ENCODE measurements at regions not wholly inside any gene's neighbourhood (a gene's known extent, or its start where the extent isn't known, plus 50 kb on each side); places are given as distances from the start of the nearest gene placed in this dataset.
"Not testable (repeated sequence)": the region's sequence is repeated elsewhere in the genome, so short reads cannot be mapped to it uniquely, and the experiment has no call there.

DNA sequence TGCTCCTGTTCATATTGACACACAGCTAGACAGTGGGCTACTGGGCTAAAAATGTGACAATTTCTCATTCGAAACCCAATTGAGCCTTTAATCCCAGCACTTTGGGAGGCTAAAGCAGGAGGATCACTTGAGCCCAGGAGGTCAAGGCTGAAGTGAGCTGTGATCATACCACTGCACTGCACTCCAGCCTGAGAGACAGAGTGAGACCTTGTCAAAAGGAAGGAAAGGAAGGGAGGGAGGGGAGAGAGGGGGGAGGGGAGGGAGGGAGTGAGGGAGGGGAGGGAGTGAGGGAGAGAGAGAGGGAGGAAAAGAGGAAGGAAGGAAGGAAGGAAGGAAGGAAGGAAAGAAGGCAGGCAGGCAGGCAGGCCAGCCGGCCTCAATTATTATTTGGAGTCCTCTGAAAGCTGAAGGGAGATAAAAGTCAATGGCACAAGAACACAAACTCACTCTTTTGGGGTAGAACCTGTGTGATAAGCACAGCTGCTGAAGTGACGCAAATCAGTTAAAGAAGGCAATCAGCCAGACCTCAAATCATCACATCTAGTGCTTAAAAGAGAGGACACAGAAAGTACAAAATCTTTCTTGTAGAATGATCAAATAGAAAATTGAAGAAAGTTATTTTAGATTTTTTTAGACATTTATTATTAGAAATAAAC, 98.1 kb downstream of the CCDC71L start:
- DNase-seq (ENCODE audit: low spot score) = no peak

DNA sequence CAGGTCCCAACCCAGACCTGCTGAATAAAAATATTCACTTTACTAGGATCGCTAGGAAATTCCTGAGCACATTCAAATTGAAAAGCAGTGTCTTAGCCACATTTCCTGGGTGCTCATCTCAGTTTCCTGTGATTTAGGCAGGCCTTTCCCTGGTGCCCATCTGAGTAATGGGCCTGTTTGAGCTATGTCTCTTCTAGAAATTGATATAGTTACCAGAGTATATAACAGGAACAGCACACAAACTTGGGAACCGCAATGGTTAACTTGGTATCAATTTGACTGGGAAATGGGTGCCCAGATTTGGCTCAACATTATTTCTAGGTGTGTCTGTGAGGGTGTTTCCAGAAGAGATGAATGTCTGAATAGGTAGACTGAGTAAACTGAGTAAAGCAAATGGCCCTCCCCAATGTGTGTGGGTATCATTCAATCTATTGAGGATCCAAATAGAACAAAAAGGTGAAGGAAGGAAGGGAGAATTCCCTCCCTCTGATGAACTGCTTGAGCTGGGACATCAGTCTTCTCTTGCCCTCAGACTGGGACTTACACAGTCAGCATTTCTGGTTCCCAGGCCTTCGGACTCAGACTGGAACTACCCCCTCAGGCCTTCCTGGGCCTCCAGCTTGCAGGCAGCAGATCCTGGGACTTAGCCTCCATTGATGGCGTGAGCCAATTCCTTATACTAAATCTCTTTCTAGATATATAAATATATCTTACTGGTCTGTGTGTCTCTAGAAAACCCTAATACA, 99.1 kb downstream of the CCDC71L start:
- no peak for DNase-seq (ENCODE audit: low spot score)

DNA sequence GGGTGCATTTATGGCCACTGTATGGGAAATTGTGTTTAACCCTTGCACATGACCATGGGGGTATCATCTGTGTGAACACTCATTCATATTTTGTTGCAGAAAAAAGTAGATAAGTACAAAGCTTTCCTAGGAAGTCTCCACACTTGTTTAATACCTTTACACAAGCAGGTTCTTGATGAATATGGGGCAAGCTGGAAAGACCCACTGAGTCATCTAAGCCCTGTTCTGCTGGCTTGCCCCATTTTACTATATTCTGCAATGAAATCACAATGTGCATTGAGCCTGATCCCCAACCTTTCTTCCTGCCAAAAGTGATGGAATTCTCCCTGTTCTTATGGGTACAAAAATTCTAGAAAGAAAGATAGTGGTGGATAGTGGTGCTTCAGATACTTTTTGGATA, 99.8 kb downstream of the CCDC71L start:
- no peak for DNase-seq (ENCODE audit: low spot score)

DNA sequence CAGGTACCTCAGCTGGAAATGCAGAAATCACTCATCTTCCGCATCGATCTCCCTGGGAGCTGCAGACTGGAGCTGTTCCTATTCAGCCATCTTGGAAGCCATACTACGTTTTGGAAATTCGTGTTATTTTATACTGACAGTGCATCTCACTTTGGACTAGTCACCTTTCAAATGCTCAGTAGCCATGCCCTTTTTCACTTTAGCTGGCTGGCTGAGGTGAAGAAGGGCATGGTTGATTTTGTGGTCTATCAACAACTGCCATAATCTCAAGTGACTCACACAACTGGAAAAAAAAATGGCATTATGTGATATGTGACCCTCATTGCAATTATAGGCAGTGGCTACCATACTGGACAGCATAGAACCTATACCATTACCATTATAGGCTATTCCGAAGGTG, 100.5 kb downstream of the CCDC71L start:
- DNase-seq (ENCODE audit: low spot score) = no peak

DNA sequence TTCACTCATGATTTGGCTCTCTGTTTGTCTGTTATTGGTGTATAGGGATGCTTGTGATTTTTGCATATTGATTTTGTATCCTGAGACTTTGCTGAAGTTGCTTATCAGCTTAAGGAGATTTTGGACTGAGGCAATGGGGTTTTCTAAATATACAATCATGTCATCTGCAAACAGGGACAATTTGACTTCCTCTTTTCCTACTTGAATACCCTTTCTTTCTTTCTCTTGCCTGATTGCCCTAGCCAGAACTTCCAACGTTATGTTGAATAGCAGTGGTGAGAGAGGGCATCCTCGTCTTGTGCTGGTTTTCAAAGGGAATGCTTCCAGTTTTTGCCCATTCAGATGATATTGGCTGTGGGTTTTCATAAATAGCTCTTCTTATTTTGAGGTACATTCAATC, 104.7 kb downstream of the CCDC71L start:
- DNase-seq (ENCODE audit: low spot score) = not testable (repeated sequence)

DNA sequence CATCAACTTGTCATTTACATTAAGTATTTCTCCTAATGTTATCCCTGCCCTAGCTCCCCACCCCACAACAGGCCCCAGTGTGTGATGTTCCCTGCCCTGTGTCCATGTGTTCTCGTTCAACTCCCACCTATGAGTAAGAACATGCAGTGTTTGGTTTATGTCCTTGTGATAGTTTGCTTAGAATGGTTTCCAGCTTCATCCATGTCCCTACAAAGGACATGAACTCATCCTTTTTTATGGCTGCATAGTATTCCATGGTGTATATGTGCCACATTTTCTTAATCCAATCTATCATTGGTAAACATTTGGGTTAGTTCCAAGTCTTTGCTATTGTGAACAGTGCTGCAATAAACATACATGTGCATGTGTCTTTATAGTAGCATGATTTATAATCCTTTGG, 106.3 kb downstream of the CCDC71L start:
- DNase-seq (ENCODE audit: low spot score) = not testable (repeated sequence)

DNA sequence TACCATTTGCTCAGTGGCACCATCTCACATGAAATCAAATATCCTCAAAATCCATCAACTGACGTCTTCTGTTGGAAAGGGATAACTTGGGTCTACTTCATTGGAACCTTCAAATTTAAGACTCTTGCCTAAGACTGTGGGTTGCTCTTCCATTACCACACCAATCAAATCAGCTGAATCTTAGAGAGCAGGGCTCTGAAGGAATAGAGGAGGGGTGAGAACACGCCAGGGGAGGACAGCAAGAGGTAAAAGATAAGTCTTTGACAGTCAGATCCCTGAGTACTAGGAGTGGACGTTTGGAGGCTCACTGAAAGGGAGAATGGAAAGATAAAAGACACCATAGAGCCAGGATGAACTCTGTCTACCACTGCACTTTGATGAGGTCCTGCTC, 107.5 kb downstream of the CCDC71L start:
- no peak for DNase-seq (ENCODE audit: low spot score)

DNA sequence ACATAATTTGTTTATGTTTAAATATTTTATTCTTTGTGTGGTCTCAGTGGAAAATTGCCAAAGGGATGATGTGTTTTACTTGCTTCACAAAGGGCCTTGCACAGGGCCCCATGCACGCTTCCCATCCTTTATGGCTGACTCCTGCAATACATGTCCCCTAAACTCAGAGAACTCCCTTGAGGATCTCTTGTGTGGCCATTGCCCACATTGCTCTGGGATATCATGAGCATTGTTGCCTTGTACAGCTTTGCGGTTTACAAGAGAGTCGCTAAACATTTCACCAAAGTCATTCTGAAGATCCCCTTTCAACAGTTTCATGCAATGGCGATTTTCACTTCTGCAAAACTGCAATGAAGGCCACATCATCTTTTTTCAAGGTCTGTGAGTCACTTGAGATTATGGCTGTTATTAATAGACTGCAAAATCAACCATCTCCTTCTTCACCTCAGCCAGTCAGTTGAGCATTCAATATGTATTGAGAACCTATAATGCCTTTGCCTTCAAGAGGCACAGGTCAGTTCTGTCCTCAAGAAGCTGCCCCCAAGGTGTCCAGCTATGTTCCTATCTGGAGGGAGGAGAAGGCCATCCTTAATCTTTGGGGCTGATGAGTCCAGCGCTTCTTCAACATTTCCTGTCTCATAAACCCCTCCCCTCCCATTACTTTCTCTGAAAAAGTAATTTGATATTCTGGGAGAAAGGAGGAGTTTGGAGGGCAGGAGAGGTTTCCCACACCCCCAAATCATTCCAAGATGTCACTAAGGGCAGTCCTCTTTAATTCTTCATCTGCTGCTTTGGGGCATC, 108.1 kb downstream of the CCDC71L start:
- DNase-seq (ENCODE audit: low spot score) = no peak

DNA sequence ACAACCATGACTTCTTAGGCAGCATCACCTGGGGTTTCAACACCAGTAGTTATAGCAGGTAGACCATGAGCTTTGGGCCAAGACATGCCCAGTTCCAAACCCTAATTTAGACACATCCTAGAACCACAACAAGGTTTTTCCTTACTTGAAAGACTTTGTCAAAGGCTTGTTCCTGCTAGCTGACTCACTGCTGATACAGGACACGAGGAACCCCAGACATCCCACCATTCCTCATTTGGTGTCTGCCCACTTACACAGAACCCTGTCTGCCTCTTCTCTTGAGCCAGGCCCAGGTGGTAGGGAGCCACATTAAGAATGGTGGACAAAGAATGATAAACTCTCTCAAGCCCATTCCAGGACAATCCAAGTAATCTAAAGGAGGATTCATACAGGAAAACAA, 109.0 kb downstream of the CCDC71L start:
- DNase-seq (ENCODE audit: low spot score) = no peak

DNA sequence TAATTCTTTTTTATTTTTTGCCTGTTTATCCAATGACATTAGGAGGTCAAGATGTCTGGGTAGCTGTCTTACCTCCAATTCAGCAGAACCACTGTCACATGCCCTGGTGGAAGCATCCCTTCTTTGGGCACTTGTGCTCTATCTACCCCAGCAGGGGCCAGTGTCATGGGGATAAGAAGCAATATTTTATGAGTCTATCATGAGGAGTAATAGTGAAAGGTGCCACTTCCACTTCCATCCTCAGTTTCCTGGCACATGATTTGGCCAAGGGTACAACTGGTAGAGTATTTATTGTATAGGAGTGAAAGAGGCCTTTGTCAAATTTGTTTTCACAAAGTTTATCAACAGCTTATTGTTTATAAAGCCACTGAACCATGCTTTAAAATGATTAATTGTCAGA, 112.5 kb downstream of the CCDC71L start:
- no peak for DNase-seq (ENCODE audit: low spot score)

DNA sequence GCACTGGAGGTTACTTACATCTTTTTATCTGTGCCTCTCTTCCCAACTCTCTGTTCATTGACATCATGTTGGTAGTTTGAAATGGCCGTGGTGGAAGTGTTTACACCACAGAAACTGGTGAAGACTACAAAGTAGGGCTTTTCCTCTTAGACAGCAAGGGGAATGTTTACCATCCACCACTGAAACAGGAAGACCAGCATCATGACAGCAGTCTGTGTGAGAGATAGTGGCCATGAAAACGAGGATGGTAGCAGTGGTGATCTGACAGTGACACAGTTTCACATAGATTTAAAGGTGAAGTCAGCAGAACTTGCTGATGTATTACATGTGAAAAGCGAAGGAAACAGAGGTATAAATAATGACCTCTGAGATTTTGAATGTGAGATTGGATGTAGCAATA, 115.7 kb downstream of the CCDC71L start:
- DNase-seq (ENCODE audit: low spot score) = no peak

DNA sequence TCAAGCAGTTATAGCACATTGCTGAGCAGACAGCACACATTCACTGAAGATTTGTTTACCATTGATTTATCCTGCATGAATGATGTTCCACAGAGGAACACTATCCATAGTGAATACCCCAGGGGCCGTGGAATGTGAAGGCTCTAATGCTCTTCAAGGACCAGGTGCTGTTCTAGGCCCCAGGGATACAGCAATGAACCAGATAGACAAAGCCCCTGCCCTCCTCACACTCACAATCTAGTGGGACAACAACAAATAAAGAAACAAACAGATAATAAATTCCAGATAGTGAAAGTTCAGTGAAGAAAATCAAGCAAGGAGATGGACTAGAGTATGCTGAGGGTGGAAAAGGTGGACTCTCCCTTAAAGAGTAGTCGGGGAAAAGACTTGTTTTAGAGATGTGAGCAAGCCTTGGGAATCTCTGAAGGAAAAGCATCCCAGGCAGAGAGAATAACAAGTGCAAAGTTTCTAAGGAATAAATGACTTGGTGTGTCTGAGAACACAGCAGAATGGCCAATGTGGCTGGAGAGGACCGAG, 117.7 kb downstream of the CCDC71L start:
- DNase-seq (ENCODE audit: low spot score) = no peak

DNA sequence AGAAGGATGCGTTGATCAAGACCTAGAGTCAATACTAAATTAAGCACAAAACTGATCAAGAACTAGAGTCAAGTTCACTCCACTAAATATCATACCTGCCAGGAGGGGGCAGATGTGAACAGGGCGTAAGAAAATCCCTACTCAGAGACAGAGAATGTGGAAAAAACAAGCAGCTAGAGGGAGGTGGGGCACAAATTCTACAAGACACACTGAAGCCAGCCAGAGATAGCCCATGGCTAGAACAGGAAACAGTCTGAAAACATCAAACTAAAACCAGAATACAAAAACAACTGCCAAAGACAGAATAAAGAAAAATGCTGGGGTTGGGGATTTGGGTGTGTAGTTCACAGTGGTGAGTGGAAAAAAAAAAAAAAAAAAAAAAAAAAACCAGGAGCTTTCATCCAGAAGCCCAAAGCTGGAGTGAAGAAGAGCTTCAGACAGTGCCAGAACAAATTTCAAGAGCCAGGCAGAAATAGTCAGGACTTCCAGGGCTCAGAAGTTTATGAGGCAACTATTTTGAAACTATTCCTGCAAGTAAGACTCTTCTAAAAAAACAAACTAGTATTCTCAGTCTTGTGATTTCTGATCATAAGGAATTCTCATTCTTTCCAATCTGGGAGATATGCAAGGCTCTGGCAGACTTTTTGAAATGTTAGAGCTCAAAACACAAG, 118.3 kb downstream of the CCDC71L start:
- DNase-seq (ENCODE audit: low spot score) = peak; percentile 79

DNA sequence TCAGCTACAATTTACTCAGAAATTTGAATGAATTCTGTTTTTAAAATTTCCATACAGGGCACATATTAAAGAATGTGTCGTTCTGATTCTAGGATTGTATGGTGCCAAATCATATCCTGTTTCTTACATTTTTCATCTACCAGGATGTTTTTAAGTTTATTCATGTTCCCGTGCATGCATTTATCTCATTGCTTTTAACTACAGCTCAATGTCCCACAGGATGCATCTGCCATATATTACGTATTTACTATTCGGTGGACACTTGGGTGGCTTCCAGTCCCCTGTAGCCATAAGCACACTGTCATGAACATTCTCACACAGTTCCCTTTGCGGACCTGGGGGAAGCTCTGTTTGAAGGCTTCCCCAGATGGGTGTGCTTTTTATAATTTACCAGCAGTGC, 122.3 kb downstream of the CCDC71L start:
- DNase-seq (ENCODE audit: low spot score) = no peak

DNA sequence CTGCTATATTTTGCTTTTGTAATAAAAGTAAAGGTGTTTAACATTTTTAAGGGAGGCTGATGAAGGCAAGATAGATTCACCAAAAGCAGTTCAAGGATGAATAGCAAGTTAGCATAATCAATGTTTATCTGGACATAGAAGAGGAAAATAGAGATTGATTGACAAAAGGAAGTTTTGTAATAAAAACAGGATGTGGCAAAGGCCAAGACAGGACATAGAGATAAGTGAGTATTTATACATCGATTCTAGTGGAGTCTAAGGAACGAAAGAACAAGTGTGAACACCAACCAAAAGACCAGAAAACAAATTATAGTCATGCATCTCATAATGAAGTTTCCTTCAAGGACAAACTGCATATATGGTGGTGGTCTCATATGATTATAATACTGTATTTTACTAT, 123.8 kb downstream of the CCDC71L start:
- no peak for DNase-seq (ENCODE audit: low spot score)

DNA sequence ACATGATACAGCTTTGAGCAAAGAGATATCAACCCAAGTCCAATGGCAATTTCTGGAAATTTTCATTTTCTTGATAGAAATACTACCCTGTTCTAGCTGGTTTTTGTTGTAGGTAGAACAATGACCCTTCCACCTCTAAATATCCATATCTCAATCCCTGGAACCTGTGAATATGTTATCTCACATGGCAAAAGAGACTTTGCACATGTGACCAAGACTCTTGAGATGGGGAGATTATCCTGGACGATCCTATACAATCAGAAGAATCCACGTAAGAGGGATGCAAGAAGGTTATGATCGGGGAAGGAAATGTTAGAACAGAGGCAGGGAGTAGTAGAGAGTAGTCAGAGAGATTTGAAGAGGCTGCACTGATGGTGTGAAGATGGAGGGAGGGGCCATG, 124.9 kb downstream of the CCDC71L start:
- DNase-seq (ENCODE audit: low spot score) = no peak

DNA sequence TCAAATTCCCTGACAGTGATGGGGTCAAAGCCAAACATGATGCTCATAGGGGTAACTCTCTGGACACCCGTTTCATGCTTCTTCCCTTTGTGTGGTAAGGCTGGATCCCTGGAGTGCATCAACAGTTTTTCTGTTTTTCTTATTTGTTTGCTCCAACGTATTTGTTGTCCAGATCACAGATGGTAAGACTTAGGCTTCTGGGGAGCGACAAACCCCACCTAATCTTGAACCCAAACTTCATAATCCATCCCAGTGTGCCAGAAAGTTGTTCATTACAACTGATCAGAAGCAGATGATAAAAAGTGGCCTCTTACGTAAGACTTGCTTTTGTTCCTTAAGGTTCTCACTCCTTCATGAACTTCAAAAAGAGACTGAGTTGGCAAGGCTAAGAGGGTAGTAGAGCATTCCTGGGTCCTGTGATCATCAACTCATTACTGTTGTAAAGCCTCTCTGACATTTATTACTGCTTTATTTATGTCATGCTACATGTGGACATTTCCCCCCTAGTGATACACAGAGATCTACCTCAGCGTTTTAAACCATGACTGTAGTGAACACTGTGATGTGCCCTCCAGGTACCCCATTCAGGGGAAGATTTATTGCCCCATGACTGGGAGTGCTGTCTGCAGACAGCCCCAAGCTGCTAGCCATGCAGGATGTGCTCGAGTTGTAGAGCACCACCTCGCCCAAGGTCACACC, 125.6 kb downstream of the CCDC71L start:
- DNase-seq (ENCODE audit: low spot score) = no peak

DNA sequence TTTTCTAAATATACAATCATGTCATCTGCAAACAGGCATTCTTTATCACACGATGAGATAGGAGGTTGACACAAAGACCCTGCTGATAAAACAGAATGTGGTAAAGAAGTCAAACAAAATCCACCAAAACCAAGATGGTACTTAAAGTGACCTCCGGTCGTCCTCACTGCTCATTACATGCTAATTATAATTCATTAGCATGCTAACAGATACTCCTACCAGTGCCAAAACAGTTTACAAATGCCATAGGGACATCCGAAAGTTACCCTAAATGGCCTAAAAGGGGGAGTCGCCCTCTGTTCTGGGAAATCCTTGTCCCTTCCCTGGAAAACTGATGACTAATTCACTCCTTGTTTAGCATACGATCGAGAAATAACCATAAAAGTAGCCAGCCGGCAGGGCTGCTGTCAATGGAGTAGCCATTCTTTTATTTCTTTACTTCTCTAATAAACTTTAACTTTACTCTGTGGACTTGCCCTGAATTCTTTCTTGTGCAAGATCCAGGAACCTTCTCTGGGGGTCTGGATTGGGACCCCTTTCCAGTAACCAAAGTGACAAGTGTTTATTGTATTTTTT, 126.6 kb downstream of the CCDC71L start:
- no peak for DNase-seq (ENCODE audit: low spot score)

DNA sequence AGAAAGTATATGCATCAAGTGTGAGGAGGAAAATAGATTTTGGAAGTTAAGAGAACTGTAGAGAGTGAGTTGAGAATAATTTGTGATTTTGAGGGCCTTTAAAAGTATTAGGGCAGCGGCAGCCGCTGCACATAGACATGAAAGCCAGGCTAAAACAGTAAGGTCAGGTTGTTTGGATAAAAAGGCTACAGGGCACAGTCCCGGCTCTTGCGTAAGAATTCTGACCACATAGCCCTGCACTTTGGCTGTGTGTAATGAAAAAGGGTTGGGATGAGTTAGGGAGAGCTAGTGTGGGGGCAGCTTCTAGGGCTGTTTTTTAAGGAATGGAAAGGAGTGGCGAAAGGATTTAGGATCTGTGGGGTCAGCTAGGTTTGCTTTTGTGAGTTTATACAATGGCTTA, 130.8 kb downstream of the CCDC71L start:
- DNase-seq (ENCODE audit: low spot score) = not testable (repeated sequence)

DNA sequence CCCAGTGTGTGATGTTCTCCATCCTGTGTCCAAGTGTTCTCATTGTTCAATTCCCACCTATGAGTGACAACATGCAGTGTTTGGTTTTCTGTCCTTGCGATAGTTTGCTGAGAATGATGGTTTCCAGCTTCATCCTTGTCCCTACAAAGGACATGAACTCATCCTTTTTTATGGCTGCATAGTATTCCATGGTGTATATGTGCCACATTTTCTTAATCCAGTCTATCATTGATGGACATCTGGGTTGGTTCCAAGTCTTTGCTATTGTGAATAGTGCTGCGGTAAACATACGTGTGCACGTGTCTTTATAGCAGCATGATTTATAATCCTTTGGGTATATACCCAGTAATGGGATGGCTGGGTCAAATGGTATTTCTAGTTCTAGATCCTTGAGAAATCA, 134.3 kb downstream of the CCDC71L start:
- DNase-seq (ENCODE audit: low spot score) = not testable (repeated sequence)

DNA sequence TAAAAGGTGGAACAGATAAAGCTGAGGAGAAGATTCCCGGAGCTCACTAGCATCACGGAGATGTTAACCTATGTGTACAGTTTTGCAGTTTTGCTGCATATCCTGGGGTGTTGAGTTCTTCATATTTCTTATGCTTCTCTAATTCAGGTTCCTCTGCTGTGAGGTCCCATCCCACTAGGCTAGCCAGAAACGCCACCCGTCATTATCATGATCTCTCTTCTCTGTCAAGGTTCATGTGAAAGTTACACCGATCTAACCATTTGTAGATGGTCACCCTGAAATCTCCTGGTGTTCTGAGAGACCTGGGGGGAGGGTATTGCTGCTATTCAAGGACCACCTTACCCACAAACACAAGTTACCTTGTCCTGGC, 136.3 kb downstream of the CCDC71L start:
- no peak for DNase-seq (ENCODE audit: low spot score)
